ENCODE measurements at regions not wholly inside any gene's neighbourhood (a gene's known extent, or its start where the extent isn't known, plus 50 kb on each side); places are given as distances from the start of the nearest gene placed in this dataset.

DNA sequence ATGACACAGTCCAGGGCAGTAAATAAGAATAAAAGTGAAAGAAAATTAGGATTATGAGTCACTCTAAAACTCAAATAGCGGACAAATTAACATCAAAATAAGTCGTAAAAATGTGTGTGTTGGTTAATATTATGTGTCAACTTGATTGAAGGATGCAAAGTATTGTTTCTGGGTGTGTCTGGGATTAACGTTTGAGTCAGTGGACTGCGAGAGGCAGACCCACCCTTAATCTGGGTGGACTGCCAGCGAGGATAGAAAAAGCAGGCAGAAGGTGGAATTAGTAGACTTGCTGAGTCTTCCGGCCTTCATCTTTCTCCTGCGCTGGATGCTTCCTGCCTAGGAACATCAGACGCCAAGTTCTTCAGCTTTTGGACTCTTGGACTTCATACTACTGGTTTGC is 324.3 kb upstream of the PCDH10 start:
- Histone ChIP-seq H3K79me2 (ENCODE audit: insufficient read depth, low read length) (no peaks in the 10 kb centered on the region), H3K9me3 (ENCODE audit: low read length) (no peaks in the 10 kb centered on the region), H3K27ac (ENCODE audit: extremely low read length, insufficient read depth, low read length) (no peak overlapping the region), H3K4me1 (ENCODE audit: insufficient read depth, low read length) (no peaks in the 10 kb centered on the region), H4K20me1 (ENCODE audit: insufficient read depth, low read length) (no peaks in the 10 kb centered on the region), H2AFZ (ENCODE audit: low read length) (no peak overlapping the region), H3K27me3 (ENCODE audit: control insufficient read depth in 1 of 2, insufficient read depth in 2 of 2, low read length in 2 of 2) (no peaks in the 10 kb centered on the region), H3K36me3 (replicated peaks in 1 of 2; ENCODE audit: control insufficient read depth in 1 of 2, insufficient read depth in 2 of 2, low read length in 2 of 2) (no peaks in the 10 kb centered on the region), H3K4me2 (ENCODE audit: low read depth, low read length) (no peak overlapping the region), H3K4me3 (replicated peaks in 1 of 3; ENCODE audit: insufficient read depth in 1 of 3, low read depth in 2 of 3, low read length in 3 of 3) (no peak overlapping the region), H3K9ac (ENCODE audit: insufficient read depth, low read depth, low read length) (no peak overlapping the region)
- intact Hi-C loops (cut with micrococcal nuclease; ENCODE audit: unreplicated experiment): no loop called here
- in situ Hi-C loops (cut with HindIII; ENCODE audit: extremely low pct_ligation_motif_present, low pct_unique_long_range_greater_than_20kb): no loop called here
- CTCF ChIA-PET (ENCODE audit: low intra/inter-chr PET ratio, low total read pairs): no interaction called here
- BruUV-seq (replicated peaks): no TSS peak
- 7% methylated on average over 7 of the region's 8 CpGs for WGBS (ENCODE audit: low lambda C conversion rate)
- TF ChIP-seq ZBTB38 (CRISPR knock-in tag; IDR thresholded peaks at IDR 0.05) (no peak), ZNF607 (CRISPR knock-in tag; IDR thresholded peaks at IDR 0.05; ENCODE audit: borderline replicate concordance) (no peak), LCORL (IDR thresholded peaks at IDR 0.05) (no peak), LCORL (CRISPR knock-in tag; IDR thresholded peaks at IDR 0.05) (no peak), SALL1 (CRISPR knock-in tag; IDR thresholded peaks at IDR 0.05) (no peak), ZFX (CRISPR knock-in tag; IDR thresholded peaks at IDR 0.05; ENCODE audit: low read depth) (no peak), ZNF530 (CRISPR knock-in tag; IDR thresholded peaks at IDR 0.05; ENCODE audit: low read depth) (no peak)
- no peak for ATAC-seq
- no peak for FAIRE-seq
- DNase-seq (ENCODE audit: low spot score): no peak
- POLR2A ChIA-PET: no interaction called here

GRCh38 chr4:132827522-132827921 is 321.6 kb upstream of the PCDH10 start:
- no TSS peak for BruUV-seq (replicated peaks)
- ATAC-seq (no peak), FAIRE-seq (no peak), DNase-seq (ENCODE audit: low spot score) (no peak)
- no peak for TF ChIP-seq CENPT (CRISPR knock-in tag; IDR thresholded peaks at IDR 0.05; ENCODE audit: low read depth)
- H3K27ac ChIP-seq (ENCODE audit: extremely low read length, insufficient read depth, low read length): no peak overlapping the region
- no peak overlapping the region for H3K4me2 ChIP-seq (ENCODE audit: low read depth, low read length)
- H3K4me3 ChIP-seq (replicated peaks in 1 of 3; ENCODE audit: insufficient read depth in 1 of 3, low read depth in 2 of 3, low read length in 3 of 3): no peak overlapping the region
- POLR2A ChIA-PET: no interaction called here
- CTCF ChIA-PET (ENCODE audit: low intra/inter-chr PET ratio, low total read pairs): no interaction called here
- no peaks in the 10 kb centered on the region for H3K79me2 ChIP-seq (ENCODE audit: insufficient read depth, low read length)
- intact Hi-C loops (cut with micrococcal nuclease; ENCODE audit: unreplicated experiment) (no loop called here), in situ Hi-C loops (cut with HindIII; ENCODE audit: extremely low pct_ligation_motif_present, low pct_unique_long_range_greater_than_20kb) (no loop called here)
- no peaks in the 10 kb centered on the region for H3K36me3 ChIP-seq (replicated peaks in 1 of 2; ENCODE audit: control insufficient read depth in 1 of 2, insufficient read depth in 2 of 2, low read length in 2 of 2)
- WGBS (ENCODE audit: low lambda C conversion rate): 17% methylated on average over 4 of the region's 4 CpGs
- no peaks in the 10 kb centered on the region for H3K27me3 ChIP-seq (ENCODE audit: control insufficient read depth in 1 of 2, insufficient read depth in 2 of 2, low read length in 2 of 2)
- no peaks in the 10 kb centered on the region for H3K4me1 ChIP-seq (ENCODE audit: insufficient read depth, low read length)
- H4K20me1 ChIP-seq (ENCODE audit: insufficient read depth, low read length): no peaks in the 10 kb centered on the region
- H3K9me3 ChIP-seq (ENCODE audit: low read length): no peaks in the 10 kb centered on the region
- H2AFZ ChIP-seq (ENCODE audit: low read length): no peak overlapping the region
- no peak overlapping the region for H3K9ac ChIP-seq (ENCODE audit: insufficient read depth, low read depth, low read length)

Measured in HepG2 (cell line).